ENCODE measurements at regions not wholly inside any gene's neighbourhood (a gene's known extent, or its start where the extent isn't known, plus 50 kb on each side); places are given as distances from the start of the nearest gene placed in this dataset.
"Not testable (repeated sequence)": the region's sequence is repeated elsewhere in the genome, so short reads cannot be mapped to it uniquely, and the experiment has no call there.

- DNase-seq (ENCODE audit: low read depth in 2 of 2) = no peak
Measured at GRCh38 chr4:170599894-170600293, 510.1 kb upstream of the AADAT start.

GRCh38 chr4:170591076-170591475, 501.3 kb upstream of the AADAT start:
- no peak for DNase-seq (ENCODE audit: low read depth in 2 of 2)

GRCh38 chr4:170589597-170590191, 499.9 kb upstream of the AADAT start:
- no peak for DNase-seq (ENCODE audit: low read depth in 2 of 2)

DNA sequence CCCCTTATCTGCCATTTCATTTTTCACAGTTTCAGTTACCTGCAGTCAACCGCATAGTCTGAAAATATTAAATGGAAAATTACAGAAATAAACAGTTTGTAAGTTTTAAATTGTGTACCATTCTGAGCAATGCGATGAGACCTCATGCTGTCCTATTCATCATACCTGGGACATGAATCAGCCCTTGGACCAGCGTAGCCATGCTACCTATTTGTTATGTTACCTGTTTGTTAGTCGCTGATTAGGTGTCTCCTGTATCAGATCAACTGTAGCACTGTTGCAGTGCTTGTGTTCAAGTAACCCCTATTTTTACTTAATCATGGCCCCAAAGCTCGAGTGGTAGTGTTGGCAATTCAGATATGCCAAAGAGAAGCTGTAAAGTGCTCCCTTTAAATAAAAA, 492.2 kb upstream of the AADAT start:
- DNase-seq (ENCODE audit: low read depth in 2 of 2) = no peak

DNA sequence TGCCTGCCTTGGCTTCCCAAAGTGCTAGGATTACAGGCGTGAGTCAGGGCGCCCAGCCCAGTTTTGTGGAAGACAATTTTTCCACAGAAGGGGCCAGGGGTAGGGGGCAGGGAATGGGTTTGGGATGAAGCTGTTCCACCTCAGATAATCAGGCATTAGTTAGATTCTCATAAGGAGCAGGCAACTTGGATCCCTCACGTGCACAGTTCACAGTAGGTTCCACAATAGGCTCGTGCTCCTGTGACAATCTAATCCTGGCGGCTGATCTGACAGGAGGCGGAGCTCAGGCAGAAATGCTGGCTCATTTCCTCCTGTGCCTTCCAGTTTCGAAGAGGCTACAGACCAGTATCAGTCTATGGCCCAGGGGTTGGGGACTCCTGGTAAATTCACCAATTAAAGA, 491.6 kb upstream of the AADAT start:
- no peak for DNase-seq (ENCODE audit: low read depth in 2 of 2)

- no peak for DNase-seq (ENCODE audit: low read depth in 2 of 2)
Measured at GRCh38 chr4:170580651-170581050, 490.9 kb upstream of the AADAT start.

DNA sequence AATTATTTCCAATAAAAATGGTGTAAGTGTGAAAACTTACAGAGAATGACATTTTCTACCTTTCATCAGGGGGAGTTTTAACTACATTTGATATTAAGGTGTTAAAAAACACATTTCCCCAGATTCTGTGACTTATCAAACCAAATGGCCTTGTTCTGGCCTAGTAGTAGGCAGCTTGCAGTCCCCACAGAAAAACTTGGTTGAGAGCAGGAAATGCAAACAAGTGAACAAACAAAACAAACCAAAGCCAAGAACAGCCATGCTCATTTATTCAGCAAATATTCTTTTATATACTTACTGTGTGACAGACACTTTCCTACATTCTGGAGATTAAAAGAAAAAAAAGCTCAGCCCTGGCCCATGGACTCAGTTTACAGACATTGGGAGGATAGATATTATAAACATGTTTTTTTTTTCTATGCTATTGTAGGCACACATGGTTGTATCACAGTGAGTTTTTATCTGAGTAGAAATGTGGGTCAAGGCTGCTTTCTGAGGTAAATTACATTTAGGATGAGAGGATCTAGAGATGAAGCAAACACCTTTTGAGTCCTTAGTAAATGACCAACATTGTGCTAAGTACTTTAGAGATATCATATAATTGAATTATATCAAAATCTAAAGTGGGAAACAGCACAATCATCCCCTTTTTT, 449.2 kb upstream of the AADAT start:
- no peak for DNase-seq (ENCODE audit: low read depth in 2 of 2)

DNA sequence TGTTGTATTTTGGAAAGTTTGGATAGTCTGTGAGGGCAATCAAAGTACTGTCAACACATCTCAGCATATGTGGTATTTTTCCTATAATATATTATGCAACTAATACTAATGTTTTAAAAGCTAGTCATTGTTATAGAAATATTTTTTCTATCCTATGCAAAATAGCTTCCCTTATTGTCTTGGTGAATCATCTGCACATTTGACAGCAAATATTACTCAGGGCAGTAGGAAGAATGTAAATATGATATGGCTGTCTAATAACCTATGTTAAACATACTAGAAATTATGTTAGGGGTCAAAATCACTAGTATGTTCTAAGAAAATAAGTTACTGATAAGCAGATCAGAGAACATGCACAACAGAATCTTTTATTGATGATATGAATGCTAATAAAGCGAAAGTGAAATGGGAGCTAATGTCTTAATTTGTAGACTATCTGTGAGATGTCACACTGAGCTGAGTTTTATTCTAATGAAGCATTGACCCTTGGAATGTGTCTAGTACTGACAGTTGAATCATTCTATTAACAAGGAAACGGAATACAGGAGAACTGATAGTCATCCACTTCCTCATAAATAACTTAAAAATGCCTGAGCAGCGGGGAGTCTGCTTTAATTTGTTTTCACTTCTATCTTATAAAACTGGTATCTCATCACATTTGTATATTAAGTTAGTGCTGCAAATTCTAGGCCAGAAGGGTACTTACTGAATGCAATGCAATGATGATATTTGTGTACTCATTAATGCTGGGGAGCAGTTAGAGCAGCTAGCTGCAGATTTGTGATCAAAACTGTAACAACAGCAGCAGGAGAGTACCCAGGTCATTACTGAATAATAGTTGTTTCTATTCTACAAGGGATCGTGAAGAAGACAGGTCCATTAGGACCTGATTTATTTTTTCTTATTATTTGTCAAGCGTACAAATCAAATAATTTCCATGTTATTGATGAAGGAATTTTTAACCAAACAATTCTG, 440.3 kb upstream of the AADAT start:
- no peak for DNase-seq (ENCODE audit: low read depth in 2 of 2)

DNA sequence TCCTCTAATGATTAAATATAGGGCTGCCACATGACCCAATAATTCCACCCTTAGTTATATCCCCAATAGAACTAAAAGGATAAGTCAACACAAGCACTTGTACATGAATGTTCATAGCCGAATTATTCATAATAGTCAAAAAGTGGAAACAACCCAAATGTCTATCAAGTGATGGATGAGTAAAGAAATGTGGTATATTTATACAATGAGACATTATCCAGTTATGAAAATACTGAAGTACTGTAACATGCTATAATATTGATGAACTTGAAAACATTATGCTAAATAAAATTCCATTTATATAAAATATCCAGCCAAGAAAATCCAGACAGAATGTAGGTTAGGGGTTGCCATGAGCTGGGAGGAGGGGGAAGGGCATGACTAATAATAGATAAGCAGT, 436.7 kb upstream of the AADAT start:
- DNase-seq (ENCODE audit: low read depth in 2 of 2) = no peak

- DNase-seq (ENCODE audit: low read depth in 2 of 2) = no peak
Measured at GRCh38 chr4:170522427-170522970, 432.7 kb upstream of the AADAT start.

DNA sequence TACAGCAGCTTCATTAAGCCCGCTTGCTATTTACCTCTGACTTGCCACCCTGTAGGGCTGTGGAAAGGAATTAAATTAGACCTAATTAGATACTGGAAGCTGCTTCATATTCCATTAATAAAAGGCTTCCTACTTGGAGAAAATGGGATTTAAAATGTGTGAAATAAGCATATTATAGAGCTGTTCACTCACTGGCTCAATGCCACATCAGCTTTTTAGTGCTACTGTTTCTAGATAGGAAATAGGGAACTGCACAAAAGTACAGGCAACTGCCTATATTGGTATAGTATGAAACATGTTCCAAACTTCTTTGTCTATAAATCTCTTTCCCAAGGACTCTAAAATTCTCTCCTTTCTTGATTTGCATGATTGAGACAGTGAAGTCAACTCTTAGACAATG, 407.9 kb upstream of the AADAT start:
- DNase-seq (ENCODE audit: low read depth in 2 of 2) = no peak

DNA sequence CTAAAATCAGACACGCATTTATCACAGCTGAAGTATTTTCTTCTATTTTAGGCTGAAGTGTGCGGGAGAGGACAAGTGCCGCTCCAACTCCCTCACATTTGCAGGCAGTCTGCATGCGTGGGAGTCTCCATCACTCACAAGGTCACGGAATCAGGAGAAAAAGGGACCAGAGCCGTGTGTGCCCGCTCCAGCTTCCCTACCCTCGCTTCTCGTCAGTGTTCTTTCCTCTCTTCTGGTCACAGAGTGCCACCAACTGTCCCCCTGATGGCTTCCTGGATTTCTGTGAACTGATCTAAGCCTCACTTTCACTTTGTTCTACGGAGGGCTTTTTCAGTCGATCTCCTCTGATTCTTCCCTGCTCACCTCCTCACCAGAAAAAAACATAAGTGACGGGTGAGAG, 407.4 kb upstream of the AADAT start:
- DNase-seq (ENCODE audit: low read depth in 2 of 2) = no peak

GRCh38 chr4:170491981-170492380, 402.2 kb upstream of the AADAT start:
- DNase-seq (ENCODE audit: low read depth in 2 of 2) = no peak

- no peak for DNase-seq (ENCODE audit: low read depth in 2 of 2)
Measured at GRCh38 chr4:170476351-170476750, 386.6 kb upstream of the AADAT start.

DNA sequence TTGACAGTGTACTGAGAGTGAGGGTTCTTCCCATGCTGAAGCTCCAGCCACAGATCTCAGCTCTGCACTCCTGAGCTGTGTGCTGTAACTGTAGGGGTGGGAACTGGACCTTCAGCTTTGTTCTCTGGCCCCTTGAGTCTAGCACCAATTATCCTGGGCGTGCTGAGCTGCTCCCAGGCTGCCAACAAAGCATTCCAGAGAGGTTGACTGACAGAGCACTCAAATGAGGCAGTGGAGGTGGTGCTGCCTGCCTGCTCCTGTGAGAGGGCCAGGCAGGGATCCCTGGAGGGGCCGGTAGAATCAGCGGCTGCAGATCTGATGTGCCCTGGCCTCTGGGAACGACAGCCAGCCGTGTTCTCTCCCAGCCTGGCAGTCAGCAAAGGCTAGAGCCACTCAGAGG, 375.7 kb upstream of the AADAT start:
- no peak for DNase-seq (ENCODE audit: low read depth in 2 of 2)

GRCh38 chr4:170464614-170465197, 374.9 kb upstream of the AADAT start:
- no peak for DNase-seq (ENCODE audit: low read depth in 2 of 2)

DNA sequence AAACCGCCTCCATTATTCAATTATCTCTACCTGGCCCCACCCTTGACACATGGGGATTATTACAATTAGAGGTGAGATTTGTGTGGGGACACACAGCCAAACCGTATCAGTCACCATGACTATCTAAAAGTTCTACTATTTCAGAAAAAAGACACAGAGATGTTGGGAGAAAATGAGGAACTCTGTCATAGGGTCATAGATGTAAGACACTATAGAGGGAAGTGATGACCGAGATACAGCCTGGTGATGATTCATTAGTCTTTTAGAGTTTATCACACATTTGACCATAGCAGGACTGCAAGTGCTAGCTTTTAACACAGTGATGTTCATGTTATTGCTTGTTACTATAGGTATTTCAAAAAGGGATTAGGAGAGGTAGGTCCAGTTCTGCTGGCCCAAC, 357.0 kb upstream of the AADAT start:
- no peak for DNase-seq (ENCODE audit: low read depth in 2 of 2)

GRCh38 chr4:170441146-170441545, 351.4 kb upstream of the AADAT start:
- DNase-seq (ENCODE audit: low read depth in 2 of 2) = not testable (repeated sequence)

DNA sequence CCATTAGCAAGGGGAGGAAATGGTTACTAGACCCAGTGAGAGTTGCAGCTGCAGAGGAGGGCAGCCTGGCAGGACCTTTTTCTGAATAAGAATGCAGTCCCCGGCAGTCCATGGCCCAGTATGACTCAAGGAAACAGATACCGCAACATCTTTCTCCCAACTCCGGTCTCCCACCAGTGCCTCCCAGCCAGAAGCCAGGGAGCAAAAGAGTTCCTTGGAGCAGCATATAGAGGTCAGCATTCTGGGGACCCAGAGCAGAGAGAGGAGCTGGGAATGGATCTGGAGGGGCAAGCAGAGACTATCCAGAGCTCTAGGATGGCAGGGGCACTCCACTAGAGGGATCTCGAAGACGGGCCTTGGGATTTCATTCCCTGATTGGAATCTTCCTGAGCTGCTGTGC, 339.2 kb upstream of the AADAT start:
- DNase-seq (ENCODE audit: low read depth in 2 of 2) = no peak

DNA sequence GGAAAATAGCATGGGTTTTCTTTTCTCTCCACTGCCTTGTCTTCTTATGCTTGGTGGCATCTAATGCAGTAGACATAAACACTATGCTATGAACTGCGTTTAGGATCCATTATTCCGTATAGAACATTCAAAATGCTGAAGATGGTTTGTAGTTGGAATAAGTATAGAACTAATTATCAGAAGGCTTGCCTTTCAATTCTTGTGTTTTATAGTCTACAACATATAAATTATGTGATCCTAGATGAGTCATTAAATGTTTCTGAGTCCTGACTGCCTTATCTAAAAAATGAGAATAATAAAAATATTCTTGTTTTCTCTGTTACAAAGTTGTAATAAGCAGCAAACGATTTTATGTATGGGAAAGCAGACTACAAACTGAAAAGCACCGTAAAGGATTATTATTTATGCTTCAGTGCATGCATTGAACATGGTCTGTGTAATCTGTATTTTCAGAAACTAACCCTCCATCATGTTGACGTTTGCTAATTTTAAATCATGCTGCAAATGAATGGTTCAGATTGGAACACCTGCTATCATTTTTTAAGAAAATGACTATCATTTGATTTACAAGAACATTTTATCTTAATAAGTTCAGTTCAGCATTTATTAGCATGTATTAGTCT, 335.9 kb upstream of the AADAT start:
- no peak for DNase-seq (ENCODE audit: low read depth in 2 of 2)

DNA sequence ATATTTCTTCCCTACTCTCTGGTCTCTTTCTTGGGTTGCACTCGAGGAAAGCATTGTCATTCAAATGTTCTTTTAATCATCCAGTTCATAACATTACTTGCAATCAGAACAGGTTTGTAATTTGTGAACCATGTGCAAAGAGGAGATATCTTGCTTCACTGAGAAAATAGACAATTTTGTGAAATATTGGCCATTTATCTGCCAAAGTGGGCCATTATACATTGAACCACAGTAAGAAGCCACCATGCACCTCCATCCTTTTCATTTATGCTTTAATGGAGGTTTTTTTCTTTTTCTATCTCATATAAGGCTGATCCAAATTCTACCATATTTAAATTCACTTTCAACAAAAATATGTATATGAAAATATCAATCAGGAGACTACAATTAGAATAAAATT, 335.3 kb upstream of the AADAT start:
- no peak for DNase-seq (ENCODE audit: low read depth in 2 of 2)

GRCh38 chr4:170423137-170423536, 333.4 kb upstream of the AADAT start:
- DNase-seq (ENCODE audit: low read depth in 2 of 2) = no peak
